ENCODE measurements at regions not wholly inside any gene's neighbourhood (a gene's known extent, or its start where the extent isn't known, plus 50 kb on each side); places are given as distances from the start of the nearest gene placed in this dataset.
"Not testable (repeated sequence)": the region's sequence is repeated elsewhere in the genome, so short reads cannot be mapped to it uniquely, and the experiment has no call there.

GRCh38 chr14:53226553-53226952, 73.4 kb upstream of the DDHD1 start:
- intact Hi-C loops (cut with DNase I; ENCODE audit: low total_unique reads), result no loop called here
- Histone ChIP-seq H3K27me3 (no peaks in the 10 kb centered on the region), H3K36me3 (ENCODE audit: low read depth, missing control alignments) (no peaks in the 10 kb centered on the region), H3K27ac (no peak overlapping the region), H3K4me3 (no peak overlapping the region), H3K4me1 (no peaks in the 10 kb centered on the region), H3K9me3 (no peaks in the 10 kb centered on the region)
- TF ChIP-seq CTCF (IDR thresholded peaks at IDR 0.05), result no peak
- no peak for TF ChIP-seq POLR2A (IDR thresholded peaks at IDR 0.05)
- DNase-seq, result no peak
- 74 to 85% methylated on average over 4 to 5 of the region's 5 CpGs for WGBS, 2 donors

GRCh38 chr14:53220914-53221313, 67.8 kb upstream of the DDHD1 start:
- no peaks in the 10 kb centered on the region for H3K36me3 ChIP-seq (ENCODE audit: low read depth, missing control alignments)
- peak overlapping the region; percentile 33 to 55 for H3K27ac ChIP-seq
- intact Hi-C loops (cut with DNase I; ENCODE audit: low total_unique reads), result no loop called here
- TF ChIP-seq POLR2A (IDR thresholded peaks at IDR 0.05), result no peak
- no peaks in the 10 kb centered on the region for H3K4me1 ChIP-seq
- no peaks in the 10 kb centered on the region for H3K27me3 ChIP-seq
- no peak for DNase-seq
- WGBS, 2 donors, result 60 to 73% methylated on average over 3 of the region's 3 CpGs
- no peaks in the 10 kb centered on the region for H3K9me3 ChIP-seq
- H3K4me3 ChIP-seq, result no peak overlapping the region

- Histone ChIP-seq H3K27me3 (no peaks in the 10 kb centered on the region), H3K36me3 (ENCODE audit: low read depth, missing control alignments) (no peaks in the 10 kb centered on the region), H3K4me3 (peak overlapping the region; percentile 51 to 73), H3K4me1 (peaks cover 8% of the 10 kb centered on the region), H3K9me3 (no peaks in the 10 kb centered on the region), H3K27ac (peak overlapping the region; percentile 51 to 72)
- WGBS, 2 donors, result 59 to 60% methylated on average over 2 of the region's 2 CpGs
- no peak for DNase-seq
- no peak for TF ChIP-seq POLR2A (IDR thresholded peaks at IDR 0.05)
- TF ChIP-seq CTCF (IDR thresholded peaks at IDR 0.05), result no peak
- intact Hi-C loops (cut with DNase I; ENCODE audit: low total_unique reads), result no loop called here
These were observed 65.0 kb upstream of the DDHD1 start for GRCh38 chr14:53218161-53218560.

GRCh38 chr14:53217316-53217994, 64.3 kb upstream of the DDHD1 start:
- Histone ChIP-seq H3K36me3 (ENCODE audit: low read depth, missing control alignments) (no peaks in the 10 kb centered on the region), H3K9me3 (no peaks in the 10 kb centered on the region), H3K4me1 (peaks cover 10% of the 10 kb centered on the region), H3K27me3 (no peaks in the 10 kb centered on the region), H3K27ac (peak overlapping the region; percentile 51 to 72), H3K4me3 (peak overlapping the region; percentile 51 to 73)
- peak; percentile 39 to 59 (median 53) for TF ChIP-seq CTCF (IDR thresholded peaks at IDR 0.05)
- no peak for TF ChIP-seq POLR2A (IDR thresholded peaks at IDR 0.05)
- peak; percentile 90 for DNase-seq
- intact Hi-C loops (cut with DNase I; ENCODE audit: low total_unique reads), result no loop called here
- whole genome bisulfite sequencing, 2 donors, result 0 to 1% methylated on average over 1 to 37 of the region's 39 CpGs

GRCh38 chr14:53216955-53217315, 63.8 kb upstream of the DDHD1 start:
- DNase-seq; H3K36me3 ChIP-seq (ENCODE audit: low read depth, missing control alignments); intact Hi-C loops (cut with DNase I; ENCODE audit: low total_unique reads); H3K9me3 ChIP-seq; H3K27me3 ChIP-seq: not testable (repeated sequence)
- peak overlapping the region in 1 of 2 donors; percentile 73 for H3K4me3 ChIP-seq
- H3K4me1 ChIP-seq, result peaks cover 11% of the 10 kb centered on the region
- H3K27ac ChIP-seq, result peak overlapping the region; percentile 51 to 72
- 57 to 89% methylated on average over 1 of the region's 1 CpG for WGBS, 2 donors

- 93 to 100% methylated on average over 11 of the region's 11 CpGs for WGBS, 2 donors
- H3K27ac ChIP-seq; intact Hi-C loops (cut with DNase I; ENCODE audit: low total_unique reads); H3K4me3 ChIP-seq; DNase-seq; H3K9me3 ChIP-seq; H3K27me3 ChIP-seq; H3K36me3 ChIP-seq (ENCODE audit: low read depth, missing control alignments): not testable (repeated sequence)
- peaks cover 11% of the 10 kb centered on the region for H3K4me1 ChIP-seq
These were observed 63.4 kb upstream of the DDHD1 start for GRCh38 chr14:53216478-53216877.

All from testis (tissue), 2 donors.